HL-60 (cell line): ENCODE measurements at regions not wholly inside any gene's neighbourhood (a gene's known extent, or its start where the extent isn't known, plus 50 kb on each side); places are given as distances from the start of the nearest gene placed in this dataset.

Experiments
- DNase-seq, 2 experiments: peaks; one replicate each; pipeline ENCODE4 v3.0.0-alpha.2; 2010 to 2020; ENCODE audit warnings: low read depth in 1 of 2, low spot score in 1 of 2
- H3K27ac ChIP-seq: fragments of 250-450 bp; sonication (Bioruptor Pico); replicated peaks from 2 replicates; pipeline ENCODE4 v1.5.1; 2020; ENCODE audit warnings: mild to moderate bottlenecking, moderate library complexity
- H3K27me3 ChIP-seq: fragments of 250-450 bp; sonication (Bioruptor Pico); 2 replicates; pipeline ENCODE4 v1.5.1; 2021; ENCODE audit warnings: mild to moderate bottlenecking, moderate library complexity; ENCODE audit not compliant: insufficient read depth, poor library complexity, severe bottlenecking
- H3K4me3 ChIP-seq: replicated peaks from 2 replicates; pipeline ENCODE4 v1.5.1; 2011; ENCODE audit warnings: mild to moderate bottlenecking, control low read depth, low read length; ENCODE audit not compliant: insufficient read depth
- CTCF ChIP-seq: IDR thresholded peaks from one replicate; pipeline ENCODE4 v1.5.1; 2011; ENCODE audit warnings: low read length, control low read depth, inconsistent platforms; ENCODE audit not compliant: insufficient read depth
- GABPA ChIP-seq: IDR thresholded peaks from 2 replicates; pipeline ENCODE4 v1.6.1; 2012; ENCODE audit warnings: low read depth
- POLR2AphosphoS5 ChIP-seq: IDR thresholded peaks from 2 replicates; pipeline ENCODE4 v1.6.1; 2012; ENCODE audit warnings: low read depth
- REST ChIP-seq: IDR thresholded peaks from 2 replicates; pipeline ENCODE4 v1.6.1; 2012; ENCODE audit warnings: low read depth; ENCODE audit not compliant: insufficient replicate concordance
- SPI1 ChIP-seq: IDR thresholded peaks from 2 replicates; pipeline ENCODE4 v1.6.1; 2012; ENCODE audit warnings: low read depth, mild to moderate bottlenecking, borderline replicate concordance

- Histone ChIP-seq H3K4me3 (no peak overlapping the region), H3K27ac (no peak overlapping the region)
Measured at GRCh38 chr12:116502989-116503496, 56.1 kb upstream of the MAP1LC3B2 start.

GRCh38 chr12:116504438-116504837 is 54.7 kb upstream of the MAP1LC3B2 start:
- Histone ChIP-seq H3K4me3 (no peak overlapping the region), H3K27me3 (no peaks in the 10 kb centered on the region), H3K27ac (no peak overlapping the region)
- TF ChIP-seq REST, result no peak
- TF ChIP-seq CTCF, result no peak
- no peak for TF ChIP-seq SPI1
- no peak for TF ChIP-seq POLR2AphosphoS5
- TF ChIP-seq GABPA, result no peak
- no peak for DNase-seq

More at GRCh38 chr12:116502989-116503496, 56.1 kb upstream of the MAP1LC3B2 start:
- DNase-seq, result no peak
- no peaks in the 10 kb centered on the region for H3K27me3 ChIP-seq
- TF ChIP-seq GABPA (no peak), CTCF (no peak), POLR2AphosphoS5 (no peak), REST (no peak), SPI1 (no peak)

- TF ChIP-seq SPI1, result no peak
- no peak for TF ChIP-seq GABPA
- TF ChIP-seq POLR2AphosphoS5, result no peak
- no peak for TF ChIP-seq CTCF
- TF ChIP-seq REST, result no peak
- no peak overlapping the region for H3K4me3 ChIP-seq
- DNase-seq, result no peak
- H3K27ac ChIP-seq, result no peak overlapping the region
- no peaks in the 10 kb centered on the region for H3K27me3 ChIP-seq
Measured at GRCh38 chr12:116506697-116507064, 52.5 kb upstream of the MAP1LC3B2 start.
